ENCODE measurements at regions not wholly inside any gene's neighbourhood (a gene's known extent, or its start where the extent isn't known, plus 50 kb on each side); places are given as distances from the start of the nearest gene placed in this dataset.

- TF ChIP-seq, protein P1, sequence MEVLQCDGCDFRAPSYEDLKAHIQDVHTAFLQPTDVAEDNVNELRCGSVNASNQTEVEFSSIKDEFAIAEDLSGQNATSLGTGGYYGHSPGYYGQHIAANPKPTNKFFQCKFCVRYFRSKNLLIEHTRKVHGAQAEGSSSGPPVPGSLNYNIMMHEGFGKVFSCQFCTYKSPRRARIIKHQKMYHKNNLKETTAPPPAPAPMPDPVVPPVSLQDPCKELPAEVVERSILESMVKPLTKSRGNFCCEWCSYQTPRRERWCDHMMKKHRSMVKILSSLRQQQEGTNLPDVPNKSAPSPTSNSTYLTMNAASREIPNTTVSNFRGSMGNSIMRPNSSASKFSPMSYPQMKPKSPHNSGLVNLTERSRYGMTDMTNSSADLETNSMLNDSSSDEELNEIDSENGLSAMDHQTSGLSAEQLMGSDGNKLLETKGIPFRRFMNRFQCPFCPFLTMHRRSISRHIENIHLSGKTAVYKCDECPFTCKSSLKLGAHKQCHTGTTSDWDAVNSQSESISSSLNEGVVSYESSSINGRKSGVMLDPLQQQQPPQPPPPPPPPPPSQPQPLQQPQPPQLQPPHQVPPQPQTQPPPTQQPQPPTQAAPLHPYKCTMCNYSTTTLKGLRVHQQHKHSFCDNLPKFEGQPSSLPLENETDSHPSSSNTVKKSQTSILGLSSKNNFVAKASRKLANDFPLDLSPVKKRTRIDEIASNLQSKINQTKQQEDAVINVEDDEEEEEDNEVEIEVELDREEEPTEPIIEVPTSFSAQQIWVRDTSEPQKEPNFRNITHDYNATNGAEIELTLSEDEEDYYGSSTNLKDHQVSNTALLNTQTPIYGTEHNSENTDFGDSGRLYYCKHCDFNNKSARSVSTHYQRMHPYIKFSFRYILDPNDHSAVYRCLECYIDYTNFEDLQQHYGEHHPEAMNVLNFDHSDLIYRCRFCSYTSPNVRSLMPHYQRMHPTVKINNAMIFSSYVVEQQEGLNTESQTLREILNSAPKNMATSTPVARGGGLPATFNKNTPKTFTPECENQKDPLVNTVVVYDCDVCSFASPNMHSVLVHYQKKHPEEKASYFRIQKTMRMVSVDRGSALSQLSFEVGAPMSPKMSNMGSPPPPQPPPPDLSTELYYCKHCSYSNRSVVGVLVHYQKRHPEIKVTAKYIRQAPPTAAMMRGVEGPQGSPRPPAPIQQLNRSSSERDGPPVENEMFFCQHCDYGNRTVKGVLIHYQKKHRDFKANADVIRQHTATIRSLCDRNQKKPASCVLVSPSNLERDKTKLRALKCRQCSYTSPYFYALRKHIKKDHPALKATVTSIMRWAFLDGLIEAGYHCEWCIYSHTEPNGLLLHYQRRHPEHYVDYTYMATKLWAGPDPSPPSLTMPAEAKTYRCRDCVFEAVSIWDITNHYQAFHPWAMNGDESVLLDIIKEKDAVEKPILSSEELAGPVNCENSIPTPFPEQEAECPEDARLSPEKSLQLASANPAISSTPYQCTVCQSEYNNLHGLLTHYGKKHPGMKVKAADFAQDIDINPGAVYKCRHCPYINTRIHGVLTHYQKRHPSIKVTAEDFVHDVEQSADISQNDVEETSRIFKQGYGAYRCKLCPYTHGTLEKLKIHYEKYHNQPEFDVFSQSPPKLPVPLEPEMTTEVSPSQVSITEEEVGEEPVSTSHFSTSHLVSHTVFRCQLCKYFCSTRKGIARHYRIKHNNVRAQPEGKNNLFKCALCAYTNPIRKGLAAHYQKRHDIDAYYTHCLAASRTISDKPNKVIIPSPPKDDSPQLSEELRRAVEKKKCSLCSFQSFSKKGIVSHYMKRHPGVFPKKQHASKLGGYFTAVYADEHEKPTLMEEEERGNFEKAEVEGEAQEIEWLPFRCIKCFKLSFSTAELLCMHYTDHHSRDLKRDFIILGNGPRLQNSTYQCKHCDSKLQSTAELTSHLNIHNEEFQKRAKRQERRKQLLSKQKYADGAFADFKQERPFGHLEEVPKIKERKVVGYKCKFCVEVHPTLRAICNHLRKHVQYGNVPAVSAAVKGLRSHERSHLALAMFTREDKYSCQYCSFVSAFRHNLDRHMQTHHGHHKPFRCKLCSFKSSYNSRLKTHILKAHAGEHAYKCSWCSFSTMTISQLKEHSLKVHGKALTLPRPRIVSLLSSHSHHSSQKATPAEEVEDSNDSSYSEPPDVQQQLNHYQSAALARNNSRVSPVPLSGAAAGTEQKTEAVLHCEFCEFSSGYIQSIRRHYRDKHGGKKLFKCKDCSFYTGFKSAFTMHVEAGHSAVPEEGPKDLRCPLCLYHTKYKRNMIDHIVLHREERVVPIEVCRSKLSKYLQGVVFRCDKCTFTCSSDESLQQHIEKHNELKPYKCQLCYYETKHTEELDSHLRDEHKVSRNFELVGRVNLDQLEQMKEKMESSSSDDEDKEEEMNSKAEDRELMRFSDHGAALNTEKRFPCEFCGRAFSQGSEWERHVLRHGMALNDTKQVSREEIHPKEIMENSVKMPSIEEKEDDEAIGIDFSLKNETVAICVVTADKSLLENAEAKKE (CRISPR knock-in tag; IDR thresholded peaks at IDR 0.05): no peak
- TF ChIP-seq, protein P2, sequence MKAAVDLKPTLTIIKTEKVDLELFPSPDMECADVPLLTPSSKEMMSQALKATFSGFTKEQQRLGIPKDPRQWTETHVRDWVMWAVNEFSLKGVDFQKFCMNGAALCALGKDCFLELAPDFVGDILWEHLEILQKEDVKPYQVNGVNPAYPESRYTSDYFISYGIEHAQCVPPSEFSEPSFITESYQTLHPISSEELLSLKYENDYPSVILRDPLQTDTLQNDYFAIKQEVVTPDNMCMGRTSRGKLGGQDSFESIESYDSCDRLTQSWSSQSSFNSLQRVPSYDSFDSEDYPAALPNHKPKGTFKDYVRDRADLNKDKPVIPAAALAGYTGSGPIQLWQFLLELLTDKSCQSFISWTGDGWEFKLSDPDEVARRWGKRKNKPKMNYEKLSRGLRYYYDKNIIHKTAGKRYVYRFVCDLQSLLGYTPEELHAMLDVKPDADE (IDR thresholded peaks at IDR 0.05): no peak
- TF ChIP-seq CREB1 (CRISPR knock-in tag; IDR thresholded peaks at IDR 0.05; ENCODE audit: low read depth): no peak
- TF ChIP-seq JUNB (IDR thresholded peaks at IDR 0.05; ENCODE audit: unreplicated experiment): no peak
- no peak for TF ChIP-seq STAT1 (IDR thresholded peaks at IDR 0.05; ENCODE audit: unreplicated experiment)
- TF ChIP-seq POLR2AphosphoS5 (IDR thresholded peaks at IDR 0.05; ENCODE audit: low read depth): no peak
Measured at GRCh38 chr11:70498976-70499801, 100.9 kb downstream of the CTTN start (continued).

Measured in GM23338 (cell line).